ENCODE measurements at regions not wholly inside any gene's neighbourhood (a gene's known extent, or its start where the extent isn't known, plus 50 kb on each side); places are given as distances from the start of the nearest gene placed in this dataset.
A peak's percentile ranks its signal among the peaks of the same experiment; 100 is the strongest.
"Not testable (repeated sequence)": the region's sequence is repeated elsewhere in the genome, so short reads cannot be mapped to it uniquely, and the experiment has no call there.

GRCh38 chr9:97248252-97248651 is 59.2 kb upstream of the CCDC180 start:
- DNase-seq; H3K4me1 Mint-ChIP-seq (ENCODE audit: low read depth); H3K4me3 Mint-ChIP-seq; POLR2A ChIA-PET; H3K9me3 Mint-ChIP-seq; intact Hi-C loops (cut with micrococcal nuclease); H3K27me3 Mint-ChIP-seq; H3K36me3 Mint-ChIP-seq; H3K27ac Mint-ChIP-seq: not testable (repeated sequence)
- CTCF ChIA-PET = interaction anchor here (0.6 kb wide), 1 partner anchor 27 kb away, joined by 3 read pairs; no protein-coding TSS in a partner anchor

- peaks cover 2% of the 10 kb centered on the region for H3K36me3 Mint-ChIP-seq
- ChIA-PET POLR2A (no interaction called here), CTCF (no interaction called here)
- H3K4me3 Mint-ChIP-seq = no peak overlapping the region
- no peak overlapping the region for H3K27ac Mint-ChIP-seq
- intact Hi-C loops (cut with micrococcal nuclease) = no loop called here
- no peak for DNase-seq
- H3K27me3 Mint-ChIP-seq = no peaks in the 10 kb centered on the region
- peaks cover 11% of the 10 kb centered on the region for H3K4me1 Mint-ChIP-seq (ENCODE audit: low read depth)
- H3K9me3 Mint-ChIP-seq = no peaks in the 10 kb centered on the region
Observed at GRCh38 chr9:97243606-97244005, 63.9 kb upstream of the CCDC180 start.

GRCh38 chr9:97241430-97241829 is 66.0 kb upstream of the CCDC180 start:
- peaks cover 16% of the 10 kb centered on the region for H3K4me1 Mint-ChIP-seq (ENCODE audit: low read depth)
- H3K36me3 Mint-ChIP-seq; H3K4me3 Mint-ChIP-seq; DNase-seq; CTCF ChIA-PET; POLR2A ChIA-PET; intact Hi-C loops (cut with micrococcal nuclease); H3K27ac Mint-ChIP-seq; H3K9me3 Mint-ChIP-seq; H3K27me3 Mint-ChIP-seq: not testable (repeated sequence)

- Mint-ChIP-seq H3K36me3 (no peaks in the 10 kb centered on the region), H3K9me3 (no peaks in the 10 kb centered on the region), H3K27ac (peak overlapping the region; percentile 91), H3K4me3 (peak overlapping the region; percentile 95), H3K4me1 (ENCODE audit: low read depth) (peaks cover 16% of the 10 kb centered on the region), H3K27me3 (no peaks in the 10 kb centered on the region)
- peak; percentile 88 for DNase-seq
- intact Hi-C loops (cut with micrococcal nuclease) = loop anchor here (1.0 to 5.0 kb wide), 4 partner anchors 17 to 395 kb away; partner anchors contain the start of genes NCBP1 and TSTD2
- ChIA-PET CTCF (interaction anchor here (0.7 to 2.3 kb wide), 6 partner anchors 17 to 381 kb away, joined by 3 to 8 read pairs (median 5); no protein-coding TSS in a partner anchor), POLR2A (interaction anchor here (1.3 to 1.5 kb wide), 2 partner anchors 17 to 384 kb away, joined by 4 to 7 read pairs; partner anchors contain the start of gene ZNF782)
Observed at GRCh38 chr9:97237951-97238889, 69.2 kb upstream of the CCDC180 start.

- intact Hi-C loops (cut with micrococcal nuclease) = loop anchor here (5.0 kb wide), 2 partner anchors 160 to 380 kb away; no protein-coding TSS in a partner anchor
- no peak for DNase-seq
- H3K9me3 Mint-ChIP-seq = no peaks in the 10 kb centered on the region
- CTCF ChIA-PET = interaction anchor here (1.7 to 2.3 kb wide), 3 partner anchors 16 to 381 kb away, joined by 7 to 8 read pairs (median 8); no protein-coding TSS in a partner anchor
- peak overlapping the region; percentile 54 for H3K27ac Mint-ChIP-seq
- peak overlapping the region; percentile 95 for H3K4me3 Mint-ChIP-seq
- H3K4me1 Mint-ChIP-seq (ENCODE audit: low read depth) = peaks cover 16% of the 10 kb centered on the region
- POLR2A ChIA-PET = interaction anchor here (1.3 to 1.5 kb wide), 2 partner anchors 16 to 383 kb away, joined by 4 to 7 read pairs; partner anchors contain the start of gene ZNF782
- H3K27me3 Mint-ChIP-seq = no peaks in the 10 kb centered on the region
- H3K36me3 Mint-ChIP-seq = no peaks in the 10 kb centered on the region
Observed at GRCh38 chr9:97237311-97237786, 70.1 kb upstream of the CCDC180 start.

- intact Hi-C loops (cut with micrococcal nuclease); H3K9me3 Mint-ChIP-seq; POLR2A ChIA-PET; H3K4me3 Mint-ChIP-seq; CTCF ChIA-PET; H3K36me3 Mint-ChIP-seq; H3K27ac Mint-ChIP-seq; H3K4me1 Mint-ChIP-seq (ENCODE audit: low read depth); H3K27me3 Mint-ChIP-seq; DNase-seq: not testable (repeated sequence)
Observed at GRCh38 chr9:97233009-97233400, 74.5 kb upstream of the CCDC180 start.

GRCh38 chr9:97232060-97233008 is 75.1 kb upstream of the CCDC180 start:
- H3K36me3 Mint-ChIP-seq; H3K4me3 Mint-ChIP-seq; CTCF ChIA-PET; H3K9me3 Mint-ChIP-seq; DNase-seq; intact Hi-C loops (cut with micrococcal nuclease); POLR2A ChIA-PET; H3K27ac Mint-ChIP-seq; H3K27me3 Mint-ChIP-seq; H3K4me1 Mint-ChIP-seq (ENCODE audit: low read depth): not testable (repeated sequence)

GRCh38 chr9:97222393-97222792 is 85.1 kb upstream of the CCDC180 start:
- intact Hi-C loops (cut with micrococcal nuclease) = loop anchor here (5.0 kb wide), 1 partner anchor 365 kb away; no protein-coding TSS in a partner anchor
- CTCF ChIA-PET = interaction anchor here (1.5 to 3.4 kb wide), 2 partner anchors 16 to 367 kb away, joined by 8 to 29 read pairs; partner anchors contain the start of gene ZNF782
- H3K4me1 Mint-ChIP-seq (ENCODE audit: low read depth); H3K36me3 Mint-ChIP-seq; H3K4me3 Mint-ChIP-seq; H3K27ac Mint-ChIP-seq; DNase-seq; H3K9me3 Mint-ChIP-seq: not testable (repeated sequence)
- H3K27me3 Mint-ChIP-seq = peaks cover 38% of the 10 kb centered on the region
- POLR2A ChIA-PET = interaction anchor here (1.8 kb wide), 1 partner anchor 16 kb away, joined by 7 read pairs; no protein-coding TSS in a partner anchor

- H3K4me3 Mint-ChIP-seq = peak overlapping the region; percentile 76
- POLR2A ChIA-PET = interaction anchor here (0.7 to 1.8 kb wide), 2 partner anchors 17 to 26 kb away, joined by 3 to 7 read pairs; no protein-coding TSS in a partner anchor
- not testable (repeated sequence) for H3K4me1 Mint-ChIP-seq (ENCODE audit: low read depth); H3K36me3 Mint-ChIP-seq; H3K27ac Mint-ChIP-seq; H3K9me3 Mint-ChIP-seq
- intact Hi-C loops (cut with micrococcal nuclease) = loop anchor here (2.0 to 5.0 kb wide), 2 partner anchors 17 to 364 kb away; no protein-coding TSS in a partner anchor
- CTCF ChIA-PET = interaction anchor here (0.8 to 3.4 kb wide), 3 partner anchors 16 to 366 kb away, joined by 3 to 29 read pairs (median 8); partner anchors contain the start of gene ZNF782
- H3K27me3 Mint-ChIP-seq = peaks cover 38% of the 10 kb centered on the region
- peak; percentile 77 for DNase-seq
Observed at GRCh38 chr9:97221478-97222355, 85.7 kb upstream of the CCDC180 start.

GRCh38 chr9:97220894-97221477 is 86.5 kb upstream of the CCDC180 start:
- intact Hi-C loops (cut with micrococcal nuclease) = loop anchor here (2.0 to 5.0 kb wide), 2 partner anchors 18 to 364 kb away; no protein-coding TSS in a partner anchor
- no peak for DNase-seq
- no peaks in the 10 kb centered on the region for H3K36me3 Mint-ChIP-seq
- peaks cover 38% of the 10 kb centered on the region for H3K27me3 Mint-ChIP-seq
- H3K4me1 Mint-ChIP-seq (ENCODE audit: low read depth) = peaks cover 5% of the 10 kb centered on the region
- CTCF ChIA-PET = interaction anchor here (0.6 to 3.4 kb wide), 4 partner anchors 17 to 365 kb away, joined by 3 to 29 read pairs (median 6); partner anchors contain the start of gene ZNF782
- POLR2A ChIA-PET = interaction anchor here (0.7 to 1.8 kb wide), 2 partner anchors 17 to 26 kb away, joined by 3 to 7 read pairs; no protein-coding TSS in a partner anchor
- H3K9me3 Mint-ChIP-seq = no peaks in the 10 kb centered on the region
- peak overlapping the region; percentile 76 for H3K4me3 Mint-ChIP-seq
- H3K27ac Mint-ChIP-seq = no peak overlapping the region
